ENCODE measurements at regions not wholly inside any gene's neighbourhood (a gene's known extent, or its start where the extent isn't known, plus 50 kb on each side); places are given as distances from the start of the nearest gene placed in this dataset.

GRCh38 chr3:180319461-180319860, 282.5 kb upstream of the TTC14 start:
- Mint-ChIP-seq H3K27ac (no peak overlapping the region), H3K9me3 (peaks cover 6 to 14% of the 10 kb centered on the region in 2 donors), H3K4me3 (no peak overlapping the region), H3K36me3 (peaks cover 15% of the 10 kb centered on the region), H3K27me3 (ENCODE audit: low read depth in 2 of 2) (no peaks in the 10 kb centered on the region), H3K4me1 (no peaks in the 10 kb centered on the region)
- ATAC-seq (no peak), DNase-seq (no peak)
- Histone ChIP-seq H3K4me1 (ENCODE audit: control insufficient read depth, insufficient read depth, low read length) (no peaks in the 10 kb centered on the region), H3K9me3 (ENCODE audit: control insufficient read depth, insufficient read depth, low read length) (no peaks in the 10 kb centered on the region), H3K36me3 (ENCODE audit: control insufficient read depth, insufficient read depth, low read length) (no peaks in the 10 kb centered on the region), H3K4me3 (ENCODE audit: low read length) (no peak overlapping the region), H3K27me3 (ENCODE audit: control insufficient read depth, insufficient read depth, low read length) (no peaks in the 10 kb centered on the region), H3K27ac (ENCODE audit: low read length) (no peak overlapping the region)
- no peak for TF ChIP-seq CTCF (IDR thresholded peaks at IDR 0.05)
- 88% methylated on average over 1 of the region's 2 CpGs for WGBS (ENCODE audit: insufficient coverage)
- intact Hi-C loops (cut with micrococcal nuclease) = no loop called here

- Histone ChIP-seq H3K4me3 (ENCODE audit: low read length) (no peak overlapping the region), H3K9me3 (ENCODE audit: control insufficient read depth, insufficient read depth, low read length) (no peaks in the 10 kb centered on the region), H3K27ac (ENCODE audit: low read length) (no peak overlapping the region), H3K27me3 (ENCODE audit: control insufficient read depth, insufficient read depth, low read length) (no peaks in the 10 kb centered on the region), H3K36me3 (ENCODE audit: control insufficient read depth, insufficient read depth, low read length) (no peaks in the 10 kb centered on the region), H3K4me1 (ENCODE audit: control insufficient read depth, insufficient read depth, low read length) (no peaks in the 10 kb centered on the region)
- no peak for TF ChIP-seq CTCF (IDR thresholded peaks at IDR 0.05)
- Mint-ChIP-seq H3K9me3 (peaks cover 7 to 15% of the 10 kb centered on the region in 2 donors), H3K27ac (no peak overlapping the region), H3K4me3 (no peak overlapping the region), H3K4me1 (no peaks in the 10 kb centered on the region), H3K27me3 (ENCODE audit: low read depth in 2 of 2) (no peaks in the 10 kb centered on the region), H3K36me3 (peaks cover 17% of the 10 kb centered on the region)
- 85% methylated on average over 4 of the region's 4 CpGs for WGBS (ENCODE audit: insufficient coverage)
- intact Hi-C loops (cut with micrococcal nuclease) = no loop called here
- DNase-seq = no peak
- no peak for ATAC-seq
These were observed 281.3 kb upstream of the TTC14 start for GRCh38 chr3:180320631-180321030.

- H3K27ac Mint-ChIP-seq = no peak overlapping the region
- Histone ChIP-seq H3K9me3 (ENCODE audit: control insufficient read depth, insufficient read depth, low read length) (no peaks in the 10 kb centered on the region), H3K27me3 (ENCODE audit: control insufficient read depth, insufficient read depth, low read length) (no peaks in the 10 kb centered on the region), H3K4me1 (ENCODE audit: control insufficient read depth, insufficient read depth, low read length) (no peaks in the 10 kb centered on the region), H3K27ac (ENCODE audit: low read length) (no peak overlapping the region), H3K36me3 (ENCODE audit: control insufficient read depth, insufficient read depth, low read length) (no peaks in the 10 kb centered on the region), H3K4me3 (ENCODE audit: low read length) (no peak overlapping the region)
- peaks cover 7 to 18% of the 10 kb centered on the region in 2 donors for H3K9me3 Mint-ChIP-seq
- peaks cover 17% of the 10 kb centered on the region for H3K36me3 Mint-ChIP-seq
- intact Hi-C loops (cut with micrococcal nuclease) = no loop called here
- no peak for DNase-seq
- no peaks in the 10 kb centered on the region for H3K27me3 Mint-ChIP-seq (ENCODE audit: low read depth in 2 of 2)
- H3K4me3 Mint-ChIP-seq = no peak overlapping the region
- ATAC-seq = no peak
- no peaks in the 10 kb centered on the region for H3K4me1 Mint-ChIP-seq
- TF ChIP-seq CTCF (IDR thresholded peaks at IDR 0.05) = no peak
These were observed 280.4 kb upstream of the TTC14 start for GRCh38 chr3:180321534-180321933.

GRCh38 chr3:180322829-180323228, 279.1 kb upstream of the TTC14 start:
- intact Hi-C loops (cut with micrococcal nuclease) = no loop called here
- no peak for DNase-seq
- TF ChIP-seq CTCF (IDR thresholded peaks at IDR 0.05) = no peak

More at GRCh38 chr3:180322829-180323228, 279.1 kb upstream of the TTC14 start:
- Mint-ChIP-seq H3K27me3 (ENCODE audit: low read depth in 2 of 2) (no peaks in the 10 kb centered on the region), H3K4me1 (no peaks in the 10 kb centered on the region), H3K36me3 (peaks cover 17% of the 10 kb centered on the region), H3K9me3 (peaks cover 7 to 18% of the 10 kb centered on the region in 2 donors), H3K27ac (no peak overlapping the region), H3K4me3 (no peak overlapping the region)
- Histone ChIP-seq H3K4me1 (ENCODE audit: control insufficient read depth, insufficient read depth, low read length) (no peaks in the 10 kb centered on the region), H3K9me3 (ENCODE audit: control insufficient read depth, insufficient read depth, low read length) (no peaks in the 10 kb centered on the region), H3K27me3 (ENCODE audit: control insufficient read depth, insufficient read depth, low read length) (no peaks in the 10 kb centered on the region), H3K4me3 (ENCODE audit: low read length) (no peak overlapping the region), H3K36me3 (ENCODE audit: control insufficient read depth, insufficient read depth, low read length) (no peaks in the 10 kb centered on the region), H3K27ac (ENCODE audit: low read length) (no peak overlapping the region)
- no peak for ATAC-seq
- 93% methylated on average over 11 of the region's 12 CpGs for WGBS (ENCODE audit: insufficient coverage)
